ENCODE measurements at regions not wholly inside any gene's neighbourhood (a gene's known extent, or its start where the extent isn't known, plus 50 kb on each side); places are given as distances from the start of the nearest gene placed in this dataset.

- ChIA-PET CTCF (no interaction called here), POLR2A (no interaction called here)
- peaks cover 0 to 1% (median 0%) of the 10 kb centered on the region in 5 experiments for H3K27me3 ChIP-seq (replicated peaks in 2 of 5; ENCODE audit: control insufficient read depth in 4 of 5, insufficient read depth in 5 of 5, low read length in 4 of 5)
- H3K36me3 ChIP-seq (ENCODE audit: control insufficient read depth in 4 of 4, insufficient read depth in 4 of 4, low read length in 3 of 4): no peaks in the 10 kb centered on the region
- H3K4me3 ChIP-seq (ENCODE audit: control insufficient read depth in 1 of 7, extremely low read depth in 1 of 7, insufficient read depth in 4 of 7, low read depth in 2 of 7, low read length in 6 of 7): no peak overlapping the region
- no peaks in the 10 kb centered on the region for H3K9me3 ChIP-seq (ENCODE audit: control extremely low read depth in 1 of 5, control insufficient read depth in 4 of 5, insufficient read depth in 2 of 5, low read depth in 1 of 5, low read length in 4 of 5)
- no peaks in the 10 kb centered on the region for H3K4me1 ChIP-seq (ENCODE audit: control extremely low read depth in 1 of 4, control insufficient read depth in 4 of 4, insufficient read depth in 4 of 4, low read length in 3 of 4)
- DNase-seq: no peak
- H3K27ac ChIP-seq (ENCODE audit: insufficient read depth in 1 of 2, low read depth in 1 of 2, low read length in 2 of 2, poor library complexity in 1 of 2, severe bottlenecking in 2 of 2): no peak overlapping the region
These were observed 179.3 kb downstream of the SEC16B start for GRCh38 chr1:177790566-177790965.

- Histone ChIP-seq H3K9me3 (ENCODE audit: control extremely low read depth in 1 of 5, control insufficient read depth in 4 of 5, insufficient read depth in 2 of 5, low read depth in 1 of 5, low read length in 4 of 5) (no peaks in the 10 kb centered on the region), H3K27ac (ENCODE audit: insufficient read depth in 1 of 2, low read depth in 1 of 2, low read length in 2 of 2, poor library complexity in 1 of 2, severe bottlenecking in 2 of 2) (no peak overlapping the region), H3K4me1 (ENCODE audit: control extremely low read depth in 1 of 4, control insufficient read depth in 4 of 4, insufficient read depth in 4 of 4, low read length in 3 of 4) (no peaks in the 10 kb centered on the region), H3K4me3 (ENCODE audit: control insufficient read depth in 1 of 7, extremely low read depth in 1 of 7, insufficient read depth in 4 of 7, low read depth in 2 of 7, low read length in 6 of 7) (no peak overlapping the region), H3K36me3 (ENCODE audit: control insufficient read depth in 4 of 4, insufficient read depth in 4 of 4, low read length in 3 of 4) (no peaks in the 10 kb centered on the region), H3K27me3 (replicated peaks in 2 of 5; ENCODE audit: control insufficient read depth in 4 of 5, insufficient read depth in 5 of 5, low read length in 4 of 5) (peaks cover 0 to 1% (median 0%) of the 10 kb centered on the region in 5 experiments)
- WGBS (ENCODE audit: insufficient coverage): 100% methylated on average over 2 of the region's 3 CpGs
- no peak for DNase-seq
- ChIA-PET CTCF (no interaction called here), POLR2A (no interaction called here)
These were observed 179.9 kb downstream of the SEC16B start for GRCh38 chr1:177789956-177790355.

- Histone ChIP-seq H3K4me1 (ENCODE audit: control extremely low read depth in 1 of 4, control insufficient read depth in 4 of 4, insufficient read depth in 4 of 4, low read length in 3 of 4) (no peaks in the 10 kb centered on the region), H3K27me3 (replicated peaks in 2 of 5; ENCODE audit: control insufficient read depth in 4 of 5, insufficient read depth in 5 of 5, low read length in 4 of 5) (peaks cover 0 to 2% (median 1%) of the 10 kb centered on the region in 5 experiments), H3K27ac (ENCODE audit: insufficient read depth in 1 of 2, low read depth in 1 of 2, low read length in 2 of 2, poor library complexity in 1 of 2, severe bottlenecking in 2 of 2) (no peak overlapping the region), H3K36me3 (ENCODE audit: control insufficient read depth in 4 of 4, insufficient read depth in 4 of 4, low read length in 3 of 4) (no peaks in the 10 kb centered on the region), H3K4me3 (ENCODE audit: control insufficient read depth in 1 of 7, extremely low read depth in 1 of 7, insufficient read depth in 4 of 7, low read depth in 2 of 7, low read length in 6 of 7) (no peak overlapping the region), H3K9me3 (ENCODE audit: control extremely low read depth in 1 of 5, control insufficient read depth in 4 of 5, insufficient read depth in 2 of 5, low read depth in 1 of 5, low read length in 4 of 5) (no peaks in the 10 kb centered on the region)
- DNase-seq: no peak
- POLR2A ChIA-PET: no interaction called here
- 87% methylated on average over 4 of the region's 6 CpGs for WGBS (ENCODE audit: insufficient coverage)
- CTCF ChIA-PET: interaction anchor here (1.8 kb wide), 1 partner anchor 173 kb away, joined by 3 read pairs; no protein-coding TSS in a partner anchor
These were observed 183.6 kb downstream of the SEC16B start for GRCh38 chr1:177786176-177786745.

- no peaks in the 10 kb centered on the region for H3K9me3 ChIP-seq (ENCODE audit: control extremely low read depth in 1 of 5, control insufficient read depth in 4 of 5, insufficient read depth in 2 of 5, low read depth in 1 of 5, low read length in 4 of 5)
- ChIA-PET POLR2A (no interaction called here), CTCF (interaction anchor here (1.8 kb wide), 1 partner anchor 172 kb away, joined by 3 read pairs; no protein-coding TSS in a partner anchor)
- no peaks in the 10 kb centered on the region for H3K36me3 ChIP-seq (ENCODE audit: control insufficient read depth in 4 of 4, insufficient read depth in 4 of 4, low read length in 3 of 4)
- H3K4me1 ChIP-seq (ENCODE audit: control extremely low read depth in 1 of 4, control insufficient read depth in 4 of 4, insufficient read depth in 4 of 4, low read length in 3 of 4): no peaks in the 10 kb centered on the region
- no peak overlapping the region for H3K4me3 ChIP-seq (ENCODE audit: control insufficient read depth in 1 of 7, extremely low read depth in 1 of 7, insufficient read depth in 4 of 7, low read depth in 2 of 7, low read length in 6 of 7)
- WGBS (ENCODE audit: insufficient coverage): 80% methylated on average over 1 of the region's 1 CpG
- H3K27me3 ChIP-seq (replicated peaks in 2 of 5; ENCODE audit: control insufficient read depth in 4 of 5, insufficient read depth in 5 of 5, low read length in 4 of 5): peaks cover 0 to 4% (median 1%) of the 10 kb centered on the region in 5 experiments
- DNase-seq: no peak
- H3K27ac ChIP-seq (ENCODE audit: insufficient read depth in 1 of 2, low read depth in 1 of 2, low read length in 2 of 2, poor library complexity in 1 of 2, severe bottlenecking in 2 of 2): no peak overlapping the region
These were observed 184.9 kb downstream of the SEC16B start for GRCh38 chr1:177784936-177785335.

GRCh38 chr1:177784409-177784808, 185.4 kb downstream of the SEC16B start:
- H3K4me3 ChIP-seq (ENCODE audit: control insufficient read depth in 1 of 7, extremely low read depth in 1 of 7, insufficient read depth in 4 of 7, low read depth in 2 of 7, low read length in 6 of 7): no peak overlapping the region
- no peak for DNase-seq
- H3K9me3 ChIP-seq (ENCODE audit: control extremely low read depth in 1 of 5, control insufficient read depth in 4 of 5, insufficient read depth in 2 of 5, low read depth in 1 of 5, low read length in 4 of 5): no peaks in the 10 kb centered on the region
- WGBS (ENCODE audit: insufficient coverage): 100% methylated on average over 1 of the region's 1 CpG
- no peaks in the 10 kb centered on the region for H3K4me1 ChIP-seq (ENCODE audit: control extremely low read depth in 1 of 4, control insufficient read depth in 4 of 4, insufficient read depth in 4 of 4, low read length in 3 of 4)
- no peaks in the 10 kb centered on the region for H3K36me3 ChIP-seq (ENCODE audit: control insufficient read depth in 4 of 4, insufficient read depth in 4 of 4, low read length in 3 of 4)
- peaks cover 0 to 6% (median 1%) of the 10 kb centered on the region in 5 experiments for H3K27me3 ChIP-seq (replicated peaks in 2 of 5; ENCODE audit: control insufficient read depth in 4 of 5, insufficient read depth in 5 of 5, low read length in 4 of 5)
- POLR2A ChIA-PET: no interaction called here
- H3K27ac ChIP-seq (ENCODE audit: insufficient read depth in 1 of 2, low read depth in 1 of 2, low read length in 2 of 2, poor library complexity in 1 of 2, severe bottlenecking in 2 of 2): no peak overlapping the region
- CTCF ChIA-PET: interaction anchor here (1.8 kb wide), 1 partner anchor 171 kb away, joined by 3 read pairs; no protein-coding TSS in a partner anchor

GRCh38 chr1:177783051-177783450, 186.8 kb downstream of the SEC16B start:
- CTCF ChIA-PET: no interaction called here
- WGBS (ENCODE audit: insufficient coverage): 55% methylated on average over 2 of the region's 4 CpGs

GRCh38 chr1:177780096-177780700, 189.7 kb downstream of the SEC16B start:
- no peak overlapping the region for H3K27ac ChIP-seq (ENCODE audit: insufficient read depth in 1 of 2, low read depth in 1 of 2, low read length in 2 of 2, poor library complexity in 1 of 2, severe bottlenecking in 2 of 2)
- H3K27me3 ChIP-seq (replicated peaks in 2 of 5; ENCODE audit: control insufficient read depth in 4 of 5, insufficient read depth in 5 of 5, low read length in 4 of 5): peaks cover 0 to 8% (median 0%) of the 10 kb centered on the region in 5 experiments
- H3K36me3 ChIP-seq (ENCODE audit: control insufficient read depth in 4 of 4, insufficient read depth in 4 of 4, low read length in 3 of 4): no peaks in the 10 kb centered on the region
- no peak overlapping the region for H3K4me3 ChIP-seq (ENCODE audit: control insufficient read depth in 1 of 7, extremely low read depth in 1 of 7, insufficient read depth in 4 of 7, low read depth in 2 of 7, low read length in 6 of 7)
- POLR2A ChIA-PET: no interaction called here
- DNase-seq: peak in 2 of 3 donors; percentile 5
- CTCF ChIA-PET: no interaction called here
- H3K4me1 ChIP-seq (ENCODE audit: control extremely low read depth in 1 of 4, control insufficient read depth in 4 of 4, insufficient read depth in 4 of 4, low read length in 3 of 4): no peaks in the 10 kb centered on the region
- no peaks in the 10 kb centered on the region for H3K9me3 ChIP-seq (ENCODE audit: control extremely low read depth in 1 of 5, control insufficient read depth in 4 of 5, insufficient read depth in 2 of 5, low read depth in 1 of 5, low read length in 4 of 5)
- 15% methylated on average over 3 of the region's 5 CpGs for WGBS (ENCODE audit: insufficient coverage)

More at GRCh38 chr1:177783051-177783450, 186.8 kb downstream of the SEC16B start:
- POLR2A ChIA-PET: no interaction called here
- Histone ChIP-seq H3K9me3 (ENCODE audit: control extremely low read depth in 1 of 5, control insufficient read depth in 4 of 5, insufficient read depth in 2 of 5, low read depth in 1 of 5, low read length in 4 of 5) (no peaks in the 10 kb centered on the region), H3K27me3 (replicated peaks in 2 of 5; ENCODE audit: control insufficient read depth in 4 of 5, insufficient read depth in 5 of 5, low read length in 4 of 5) (peaks cover 0 to 9% (median 1%) of the 10 kb centered on the region in 5 experiments), H3K4me3 (ENCODE audit: control insufficient read depth in 1 of 7, extremely low read depth in 1 of 7, insufficient read depth in 4 of 7, low read depth in 2 of 7, low read length in 6 of 7) (no peak overlapping the region), H3K4me1 (ENCODE audit: control extremely low read depth in 1 of 4, control insufficient read depth in 4 of 4, insufficient read depth in 4 of 4, low read length in 3 of 4) (no peaks in the 10 kb centered on the region), H3K27ac (ENCODE audit: insufficient read depth in 1 of 2, low read depth in 1 of 2, low read length in 2 of 2, poor library complexity in 1 of 2, severe bottlenecking in 2 of 2) (no peak overlapping the region), H3K36me3 (ENCODE audit: control insufficient read depth in 4 of 4, insufficient read depth in 4 of 4, low read length in 3 of 4) (no peaks in the 10 kb centered on the region)
- no peak for DNase-seq

Measured in common myeloid progenitor, CD34-positive (primary cell).